Activated naive CD4-positive, alpha-beta T cell treated with anti-CD3 and anti-CD28 coated beads, Interleukin-2, amount 50 U/mL, for 24 hours (primary cell): ENCODE measurements at regions not wholly inside any gene's neighbourhood (a gene's known extent, or its start where the extent isn't known, plus 50 kb on each side); places are given as distances from the start of the nearest gene placed in this dataset.

Experiments
- H3K27ac Mint-ChIP-seq: one replicate; pipeline ENCODE4 v1.8.0; 2021; ENCODE audit warnings: mild to moderate bottlenecking, mixed read lengths
- H3K27me3 Mint-ChIP-seq: one replicate; pipeline ENCODE4 v1.8.0; 2021; ENCODE audit warnings: mixed read lengths
- H3K36me3 Mint-ChIP-seq: one replicate; pipeline ENCODE4 v1.8.0; 2021; ENCODE audit warnings: mixed read lengths
- H3K4me1 Mint-ChIP-seq: one replicate; pipeline ENCODE4 v1.8.0; 2021; ENCODE audit warnings: mixed read lengths
- H3K4me3 Mint-ChIP-seq: one replicate; pipeline ENCODE4 v1.8.0; 2021; ENCODE audit warnings: mild to moderate bottlenecking, mixed read lengths
- H3K9me3 Mint-ChIP-seq: one replicate; pipeline ENCODE4 v1.8.0; 2021; ENCODE audit warnings: mixed read lengths

DNA sequence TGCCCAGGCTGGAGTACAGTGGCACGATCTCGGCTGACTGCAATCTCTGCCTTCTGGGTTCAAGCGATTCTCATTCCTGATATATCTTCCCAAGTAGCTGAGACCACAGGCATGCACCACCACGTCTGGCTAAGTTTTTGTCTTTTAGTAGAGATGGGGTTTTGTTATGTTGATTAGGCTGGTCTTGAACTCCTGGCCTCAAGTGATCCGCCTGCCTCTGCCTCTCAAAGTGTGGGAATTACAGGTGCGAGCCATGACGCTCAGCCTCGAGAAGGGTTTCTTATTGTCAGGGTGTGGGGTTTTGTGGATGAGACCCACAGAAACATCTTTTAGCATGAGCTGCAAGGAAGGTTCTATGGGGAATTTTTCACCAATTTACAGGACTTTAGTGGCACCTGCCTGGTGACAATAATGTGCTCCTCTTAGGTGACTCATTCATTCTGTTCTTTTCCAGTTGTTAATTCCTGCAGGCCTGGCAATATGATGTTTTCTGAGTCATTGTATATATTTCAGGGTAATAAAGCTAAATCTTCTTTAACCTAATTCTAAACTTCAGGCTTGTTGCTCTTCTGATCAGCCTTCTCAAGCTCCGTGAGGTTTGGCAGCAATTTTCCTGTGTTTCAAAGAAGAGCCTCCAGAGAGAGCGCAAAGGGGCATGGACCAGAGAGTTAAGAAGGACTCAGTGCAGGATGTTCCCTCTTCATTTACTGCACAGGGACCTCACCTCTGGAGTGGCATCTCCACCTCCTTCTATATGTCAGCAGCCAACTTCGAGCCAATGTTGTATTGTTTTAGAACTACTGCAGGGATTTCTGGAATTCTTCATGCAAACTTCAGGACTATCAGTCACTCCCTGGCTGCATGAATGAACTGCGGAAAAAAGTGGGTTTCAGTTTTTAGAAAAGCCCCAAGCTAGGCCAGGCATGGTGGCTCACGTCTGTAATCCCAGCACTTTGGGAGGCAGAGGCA is 77.8 kb upstream of the ZNF618 start:
- Mint-ChIP-seq H3K36me3 (no peaks in the 10 kb centered on the region), H3K4me3 (no peak overlapping the region), H3K27me3 (peaks cover 7% of the 10 kb centered on the region), H3K27ac (no peak overlapping the region), H3K9me3 (no peaks in the 10 kb centered on the region), H3K4me1 (no peaks in the 10 kb centered on the region)

DNA sequence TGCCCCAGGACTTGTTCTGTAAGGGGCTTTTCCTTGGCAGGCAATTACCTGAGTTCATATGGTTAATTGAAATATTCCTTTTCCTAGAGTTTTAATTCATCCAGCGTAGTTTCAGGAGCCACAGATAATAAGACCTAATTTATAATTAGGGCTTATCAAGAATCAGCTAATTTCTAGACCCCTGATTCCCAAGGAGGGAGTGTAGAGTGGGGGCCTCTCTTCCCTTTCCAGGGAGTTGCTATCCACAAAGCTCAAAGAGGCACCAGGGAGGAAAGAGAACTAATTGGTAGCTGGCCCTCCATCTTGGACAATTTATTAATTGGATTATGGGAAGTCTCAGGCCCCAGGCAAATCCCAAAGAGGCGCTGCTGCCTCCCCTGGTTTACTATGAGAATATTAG is 75.8 kb upstream of the ZNF618 start:
- Mint-ChIP-seq H3K4me1 (no peaks in the 10 kb centered on the region), H3K27me3 (peaks cover 7% of the 10 kb centered on the region), H3K9me3 (no peaks in the 10 kb centered on the region), H3K4me3 (no peak overlapping the region), H3K36me3 (no peaks in the 10 kb centered on the region), H3K27ac (no peak overlapping the region)

DNA sequence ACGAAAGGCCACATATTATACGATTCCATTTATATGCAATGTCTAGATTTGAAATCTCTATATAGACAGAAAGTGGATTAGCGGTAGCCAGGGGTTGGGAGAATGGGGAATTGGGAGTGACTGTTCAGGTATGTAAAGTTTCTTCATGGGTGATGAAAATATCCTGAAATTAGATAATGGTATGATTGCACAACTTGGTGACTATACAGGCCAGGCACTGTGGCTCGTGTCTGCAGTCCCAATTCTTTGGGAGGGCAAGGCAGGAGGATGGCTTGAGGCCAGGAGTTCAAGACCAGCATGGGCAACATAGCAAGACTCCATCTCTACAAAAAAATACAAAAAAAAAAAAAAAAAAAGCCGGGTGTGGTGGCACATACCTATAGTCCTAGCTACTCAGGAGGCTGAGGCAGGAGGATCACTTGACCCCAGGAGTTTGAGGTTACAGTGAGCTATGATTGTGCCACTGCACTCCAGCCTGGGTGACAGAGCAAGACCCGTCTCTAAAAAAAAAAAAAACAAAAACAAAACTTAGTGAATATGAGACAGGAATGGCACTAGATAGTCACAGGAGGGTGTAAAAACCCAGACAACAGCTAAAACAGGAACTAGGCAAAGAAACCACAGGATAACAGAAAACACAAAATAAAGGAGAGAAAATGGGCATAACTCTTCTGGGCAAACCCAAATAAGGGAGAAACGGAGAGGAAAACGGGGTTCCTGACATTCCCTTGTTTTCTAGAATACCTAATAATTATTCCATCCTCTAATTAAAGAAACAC is 72.1 kb upstream of the ZNF618 start:
- H3K4me1 Mint-ChIP-seq, result no peaks in the 10 kb centered on the region
- peaks cover 5% of the 10 kb centered on the region for H3K27me3 Mint-ChIP-seq
- H3K4me3 Mint-ChIP-seq, result no peak overlapping the region
- no peaks in the 10 kb centered on the region for H3K9me3 Mint-ChIP-seq
- H3K36me3 Mint-ChIP-seq, result no peaks in the 10 kb centered on the region
- no peak overlapping the region for H3K27ac Mint-ChIP-seq

DNA sequence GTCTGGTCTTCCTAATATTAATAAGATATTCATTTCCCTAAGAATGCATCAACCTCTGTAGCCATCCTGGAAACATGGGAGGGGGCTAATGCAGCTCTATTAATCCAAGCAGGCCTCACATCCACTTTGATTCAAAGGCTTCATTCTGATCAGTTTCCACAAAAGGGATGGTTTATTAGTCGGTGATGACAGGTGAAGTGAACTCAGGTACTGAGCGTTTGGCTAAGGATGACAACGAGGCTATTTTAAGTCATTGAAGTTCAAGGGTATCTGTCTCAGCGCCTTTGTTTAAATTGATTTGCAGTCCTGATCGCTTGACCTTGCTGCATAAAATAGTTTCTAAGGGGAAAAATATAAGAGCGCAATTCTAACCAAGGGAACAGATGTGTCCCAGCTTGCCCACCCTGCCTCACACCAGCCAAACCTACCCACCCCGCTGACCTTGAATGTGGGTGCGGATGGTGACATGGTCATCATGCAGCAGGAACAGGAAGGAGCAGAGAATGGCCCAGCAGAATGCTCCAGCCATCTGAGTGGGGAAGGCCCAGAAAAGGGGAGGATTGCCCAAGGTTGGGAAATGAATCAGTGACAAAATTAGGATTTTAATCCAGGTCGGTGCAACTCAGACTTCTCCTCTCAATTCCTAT is 70.5 kb upstream of the ZNF618 start:
- H3K27me3 Mint-ChIP-seq, result peaks cover 5% of the 10 kb centered on the region
- H3K4me3 Mint-ChIP-seq, result no peak overlapping the region
- H3K27ac Mint-ChIP-seq, result no peak overlapping the region
- H3K36me3 Mint-ChIP-seq, result no peaks in the 10 kb centered on the region
- H3K9me3 Mint-ChIP-seq, result no peaks in the 10 kb centered on the region
- H3K4me1 Mint-ChIP-seq, result no peaks in the 10 kb centered on the region

DNA sequence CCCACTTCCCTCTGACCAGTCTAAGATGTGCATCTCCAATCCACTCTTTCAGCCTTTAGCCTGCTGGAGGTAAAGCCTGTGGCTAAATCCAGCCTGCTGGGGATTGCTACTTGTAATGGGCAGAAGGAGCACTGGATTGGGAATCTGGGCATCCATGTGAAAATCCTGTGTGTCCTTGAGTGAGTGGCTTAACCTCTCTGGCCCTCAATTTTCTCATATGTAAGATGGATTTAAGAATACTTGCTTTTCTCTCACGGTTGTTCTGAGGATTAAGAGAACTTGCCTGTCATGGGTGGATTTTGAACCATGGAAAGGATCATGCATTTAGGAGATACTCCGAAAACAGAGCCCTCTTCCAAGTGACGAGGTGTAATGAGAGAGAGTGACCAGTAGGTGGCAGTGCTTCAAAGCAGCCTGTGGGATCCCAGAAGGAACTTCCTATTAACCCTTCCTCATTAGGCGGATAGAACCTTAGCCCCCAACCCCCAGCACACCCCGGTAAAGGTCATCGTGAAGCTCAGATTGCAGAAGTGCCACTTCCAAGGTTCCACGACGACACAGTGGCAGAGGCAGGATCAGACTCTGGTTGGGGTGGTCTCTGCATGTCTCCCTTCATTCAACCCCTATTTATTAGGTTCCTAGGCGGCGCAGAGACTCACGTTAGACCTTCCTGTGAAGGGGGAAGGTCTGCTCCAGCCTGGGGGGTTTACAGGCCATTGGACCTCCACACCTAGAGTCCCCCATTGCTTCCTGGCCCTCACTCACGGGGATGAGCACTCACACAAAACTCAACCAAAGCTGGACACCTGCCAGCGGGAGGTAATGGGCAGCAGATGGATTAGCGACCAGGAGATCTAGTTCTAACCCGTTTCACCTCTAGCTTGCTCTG is 68.7 kb upstream of the ZNF618 start:
- Mint-ChIP-seq H3K27ac (no peak overlapping the region), H3K27me3 (peaks cover 6% of the 10 kb centered on the region), H3K4me3 (no peak overlapping the region), H3K36me3 (no peaks in the 10 kb centered on the region), H3K4me1 (no peaks in the 10 kb centered on the region), H3K9me3 (no peaks in the 10 kb centered on the region)

DNA sequence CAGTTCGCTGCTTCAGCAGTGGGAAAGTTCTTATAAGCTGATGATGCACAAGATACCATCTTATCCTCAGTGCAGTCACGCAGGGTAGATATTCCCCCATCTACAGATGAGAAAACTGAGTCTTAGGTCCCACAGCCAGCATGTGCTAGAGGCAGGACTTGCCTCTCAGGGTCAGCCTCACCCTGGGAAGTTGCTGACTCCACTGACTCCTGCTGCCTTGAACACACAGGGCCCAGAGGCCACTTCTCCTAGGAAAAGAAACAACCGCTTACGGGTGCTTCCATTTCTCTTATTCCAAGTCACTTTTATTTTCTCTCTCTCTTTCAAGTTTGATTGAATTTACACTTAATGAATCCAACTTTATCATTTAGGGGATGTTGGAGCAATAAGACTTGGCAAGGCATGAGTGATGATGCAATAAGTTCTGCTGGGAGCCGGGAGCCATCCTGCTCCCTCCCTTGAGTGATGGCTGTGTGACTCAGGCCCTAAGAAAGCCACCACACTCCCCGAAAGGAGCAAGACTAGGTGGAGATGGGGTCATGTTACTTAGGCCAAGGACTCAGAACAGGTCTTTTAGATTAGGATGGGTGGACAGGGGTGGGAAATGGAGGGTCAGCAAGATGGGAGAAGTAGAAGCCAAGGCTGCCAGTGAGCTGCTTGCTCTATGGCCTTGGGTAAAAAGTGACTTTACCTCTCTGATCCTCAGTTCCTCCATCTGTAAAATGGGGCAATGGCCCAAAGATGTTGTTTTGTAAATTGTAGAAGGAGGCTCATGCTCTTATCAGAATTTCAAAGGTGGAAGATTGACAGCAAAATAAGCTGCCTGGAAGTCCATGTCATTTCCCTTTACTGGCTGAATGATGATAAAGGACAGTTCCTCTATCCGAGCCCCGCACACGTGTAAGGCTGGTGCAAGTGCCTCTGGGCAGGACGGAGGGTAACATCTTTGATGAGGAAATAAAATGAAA is 67.4 kb upstream of the ZNF618 start:
- Mint-ChIP-seq H3K4me3 (no peak overlapping the region), H3K9me3 (no peaks in the 10 kb centered on the region), H3K4me1 (no peaks in the 10 kb centered on the region), H3K27me3 (peaks cover 10% of the 10 kb centered on the region), H3K27ac (no peak overlapping the region), H3K36me3 (no peaks in the 10 kb centered on the region)

DNA sequence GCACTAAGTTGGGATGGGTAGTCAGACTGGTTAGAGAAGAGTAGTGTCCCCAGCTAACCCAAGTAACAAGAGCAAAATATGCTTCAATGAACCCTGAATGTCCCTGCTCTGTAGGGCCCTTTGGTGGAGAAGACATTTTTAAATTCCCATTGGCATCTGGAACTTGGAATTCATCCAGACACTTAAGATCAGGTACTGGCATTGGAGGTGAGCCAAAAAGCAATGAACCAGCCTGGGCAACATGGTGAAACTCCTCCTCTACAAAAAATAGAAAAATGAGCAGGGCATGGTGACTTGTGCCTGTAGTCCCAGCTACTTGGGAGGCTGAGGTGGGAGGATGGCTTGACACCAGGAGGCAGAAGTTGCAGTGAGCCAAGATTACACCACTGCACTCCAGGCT is 58.9 kb upstream of the ZNF618 start:
- peaks cover 21% of the 10 kb centered on the region for H3K27me3 Mint-ChIP-seq

DNA sequence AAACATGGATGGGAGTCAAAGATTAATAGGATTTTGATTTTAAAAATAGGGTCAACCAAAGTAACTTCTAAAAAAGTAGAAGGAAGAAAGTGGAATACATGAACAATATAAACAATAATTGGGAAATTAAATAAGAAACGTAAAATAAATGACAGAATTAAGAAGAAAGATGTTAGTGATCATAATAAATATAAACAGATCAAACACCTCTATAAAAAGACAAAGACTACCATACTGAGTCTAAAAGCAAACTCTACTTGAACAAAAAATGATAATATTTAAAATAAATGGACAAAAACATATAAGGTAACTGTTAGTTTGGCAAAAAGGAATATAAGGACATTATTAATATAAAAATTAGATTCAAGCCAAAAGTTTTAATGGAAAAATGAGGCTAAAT is 57.7 kb upstream of the ZNF618 start:
- Mint-ChIP-seq H3K27me3 (peaks cover 25% of the 10 kb centered on the region), H3K4me1 (no peaks in the 10 kb centered on the region), H3K9me3 (peaks cover 12% of the 10 kb centered on the region), H3K4me3 (no peak overlapping the region), H3K27ac (no peak overlapping the region), H3K36me3 (no peaks in the 10 kb centered on the region)

More for the DNA sequence above, 58.9 kb upstream of the ZNF618 start:
- Mint-ChIP-seq H3K36me3 (no peaks in the 10 kb centered on the region), H3K9me3 (peaks cover 6% of the 10 kb centered on the region), H3K27ac (no peak overlapping the region), H3K4me1 (no peaks in the 10 kb centered on the region), H3K4me3 (no peak overlapping the region)

DNA sequence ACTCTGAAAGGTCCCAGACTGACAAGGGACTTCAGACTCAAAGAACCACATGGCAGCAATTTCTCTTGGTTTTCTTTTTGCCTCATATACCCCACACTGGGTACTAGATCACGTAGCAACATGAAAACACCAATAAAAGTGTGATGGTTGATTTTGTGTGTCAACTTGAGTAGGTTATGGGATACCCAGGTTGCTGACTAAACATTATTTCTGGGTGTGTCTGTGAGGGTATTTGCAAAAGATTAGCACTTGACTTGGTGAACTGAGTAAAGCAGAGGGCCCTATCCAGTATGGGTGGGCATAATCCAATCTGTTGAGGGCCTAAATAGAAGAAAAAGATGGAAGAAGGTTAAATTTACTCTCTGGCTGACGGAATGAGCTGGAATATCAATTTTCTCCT is 53.8 kb upstream of the ZNF618 start:
- no peak overlapping the region for H3K27ac Mint-ChIP-seq
- H3K27me3 Mint-ChIP-seq, result peaks cover 29% of the 10 kb centered on the region
- H3K4me1 Mint-ChIP-seq, result no peaks in the 10 kb centered on the region
- peaks cover 18% of the 10 kb centered on the region for H3K9me3 Mint-ChIP-seq
- no peak overlapping the region for H3K4me3 Mint-ChIP-seq
- H3K36me3 Mint-ChIP-seq, result no peaks in the 10 kb centered on the region

DNA sequence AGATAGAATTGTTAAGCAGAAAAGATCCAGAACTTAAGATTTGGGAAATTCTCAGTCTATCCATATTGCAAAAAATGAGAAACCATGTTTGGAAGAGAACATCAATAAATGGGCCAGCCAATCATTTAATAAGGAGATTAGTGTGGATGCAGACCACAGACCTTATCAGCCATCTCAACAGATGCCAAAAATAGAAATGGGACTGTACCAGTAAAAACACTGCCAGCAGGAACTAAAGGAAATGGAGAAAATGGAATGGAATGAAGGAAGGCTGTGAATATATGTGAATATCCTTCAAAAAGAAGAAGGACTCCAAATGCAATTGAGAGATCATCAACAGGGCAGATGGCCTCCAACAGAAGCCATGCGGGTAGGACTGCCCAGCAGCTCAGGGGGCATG is 52.7 kb upstream of the ZNF618 start:
- Mint-ChIP-seq H3K36me3 (no peaks in the 10 kb centered on the region), H3K27ac (no peak overlapping the region), H3K27me3 (peaks cover 26% of the 10 kb centered on the region), H3K9me3 (peaks cover 19% of the 10 kb centered on the region), H3K4me3 (no peak overlapping the region), H3K4me1 (peaks cover 5% of the 10 kb centered on the region)
